Sigmoid colon (tissue), 6 donors: ENCODE measurements at regions not wholly inside any gene's neighbourhood (a gene's known extent, or its start where the extent isn't known, plus 50 kb on each side); places are given as distances from the start of the nearest gene placed in this dataset.

Experiments used
- DNase-seq: peaks from one replicate; pipeline ENCODE4 v3.0.0-alpha.2; 2019
- H3K27ac ChIP-seq, 4 donors: fragments of 200-600 bp; sonication (generic); one replicate each; pipeline ENCODE4 v1.5.1; 2016 to 2019; ENCODE audit warnings: mild to moderate bottlenecking in 1 of 4
- H3K27me3 ChIP-seq, 3 donors: fragments of 200-600 bp; sonication (generic); one replicate each; pipeline ENCODE4 v1.5.1; 2019; ENCODE audit warnings: mild to moderate bottlenecking in 1 of 3
- H3K36me3 ChIP-seq, 4 donors: fragments of 200-600 bp; sonication (generic); one replicate each; pipeline ENCODE4 v1.5.1; 2016 to 2019
- H3K4me1 ChIP-seq, 4 donors: fragments of 200-600 bp; sonication (generic); one replicate each; pipeline ENCODE4 v1.5.1; 2017 to 2019
- H3K4me3 ChIP-seq, 4 donors: fragments of 200-600 bp; sonication (generic); one replicate each; pipeline ENCODE4 v1.5.1; 2017 to 2019; ENCODE audit warnings: mild to moderate bottlenecking in 2 of 4, moderate library complexity in 1 of 4
- H3K9me3 ChIP-seq, 4 donors: fragments of 200-600 bp in 3 of 4; sonication (generic) in 3 of 4; one replicate each; pipeline versions ENCODE4 v1.5.1 to v1.6.1; 2013 to 2019
- EP300 ChIP-seq, 4 donors: sonication (generic); formaldehyde crosslinking; IDR thresholded peaks; one replicate each; pipeline ENCODE4 v1.6.1; 2017; ENCODE audit warnings: antibody characterized with exemption in 4 of 4
- POLR2A ChIP-seq, 2 donors: fragments of 450-650 bp; IDR thresholded peaks; one replicate each; pipeline ENCODE4 v1.6.1; 2016; ENCODE audit warnings: antibody characterized with exemption in 2 of 2, mild to moderate bottlenecking in 2 of 2, moderate library complexity in 2 of 2
- POLR2AphosphoS5 ChIP-seq, 4 donors: sonication (generic); formaldehyde crosslinking; IDR thresholded peaks; one replicate each; pipeline ENCODE4 v1.6.1; 2017; ENCODE audit warnings: antibody characterized with exemption in 4 of 4
- WGBS, 2 donors: extraction: QIAGEN DNeasy Blood & Tissue Kit; methylation state at CpG; one replicate each; pipeline ENCODE4 v1.1.7; 2013; 5-methylcytosine and 5-hydroxymethylcytosine counted together
- intact Hi-C: fragments of 100-400 bp; cut with DNase I; formaldehyde crosslinking; loops from one replicate; pipeline ENCODE4 v1.15.1; 2023
- TF ChIP-seq, protein P1 (sequence below), 4 experiments: fragments of 450-650 bp in 3 of 4; fragments of 200-600 bp in 1 of 4; IDR thresholded peaks; one replicate each; pipeline ENCODE4 v1.5.1; 2016 to 2019; ENCODE audit warnings: antibody characterized with exemption in 4 of 4, mild to moderate bottlenecking in 3 of 4, moderate library complexity in 2 of 4
- donor health status: healthy with polysubstance abuse.
- donor health status: healthy.

DNA sequence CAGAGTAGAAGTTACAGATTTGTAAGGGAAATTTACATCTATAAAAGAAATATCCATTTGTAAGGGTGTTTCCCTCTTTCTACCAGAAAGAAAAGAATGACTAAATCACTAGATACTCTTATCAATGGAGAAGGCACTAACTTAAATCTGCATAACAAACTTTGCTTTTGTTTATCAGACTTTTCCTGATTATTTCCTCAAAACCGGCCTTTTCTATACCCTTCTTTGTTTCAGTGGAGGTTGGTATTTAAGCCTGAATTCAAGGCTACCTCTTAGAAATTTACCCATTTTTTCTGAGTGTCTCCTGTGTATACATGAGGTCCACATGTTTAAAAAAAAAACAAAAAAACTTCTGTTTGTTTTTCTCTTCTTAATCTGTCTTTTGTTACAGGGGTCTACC lies 80.4 kb upstream of the GRPR start:
- no peak for DNase-seq
- Histone ChIP-seq H3K4me3 (no peak overlapping the region), H3K27me3 (no peaks in the 10 kb centered on the region), H3K36me3 (no peaks in the 10 kb centered on the region), H3K27ac (no peak overlapping the region), H3K4me1 (no peaks in the 10 kb centered on the region), H3K9me3 (no peaks in the 10 kb centered on the region)
- intact Hi-C loops: no loop called here
- WGBS, 2 donors: 76 to 83% methylated on average over 1 of the region's 1 CpG
- no peak for TF ChIP-seq POLR2A (IDR thresholded peaks at IDR 0.05)
- no peak for TF ChIP-seq POLR2AphosphoS5 (IDR thresholded peaks at IDR 0.05)
- TF ChIP-seq, protein P1, sequence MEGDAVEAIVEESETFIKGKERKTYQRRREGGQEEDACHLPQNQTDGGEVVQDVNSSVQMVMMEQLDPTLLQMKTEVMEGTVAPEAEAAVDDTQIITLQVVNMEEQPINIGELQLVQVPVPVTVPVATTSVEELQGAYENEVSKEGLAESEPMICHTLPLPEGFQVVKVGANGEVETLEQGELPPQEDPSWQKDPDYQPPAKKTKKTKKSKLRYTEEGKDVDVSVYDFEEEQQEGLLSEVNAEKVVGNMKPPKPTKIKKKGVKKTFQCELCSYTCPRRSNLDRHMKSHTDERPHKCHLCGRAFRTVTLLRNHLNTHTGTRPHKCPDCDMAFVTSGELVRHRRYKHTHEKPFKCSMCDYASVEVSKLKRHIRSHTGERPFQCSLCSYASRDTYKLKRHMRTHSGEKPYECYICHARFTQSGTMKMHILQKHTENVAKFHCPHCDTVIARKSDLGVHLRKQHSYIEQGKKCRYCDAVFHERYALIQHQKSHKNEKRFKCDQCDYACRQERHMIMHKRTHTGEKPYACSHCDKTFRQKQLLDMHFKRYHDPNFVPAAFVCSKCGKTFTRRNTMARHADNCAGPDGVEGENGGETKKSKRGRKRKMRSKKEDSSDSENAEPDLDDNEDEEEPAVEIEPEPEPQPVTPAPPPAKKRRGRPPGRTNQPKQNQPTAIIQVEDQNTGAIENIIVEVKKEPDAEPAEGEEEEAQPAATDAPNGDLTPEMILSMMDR (IDR thresholded peaks at IDR 0.05): no peak
- no peak for TF ChIP-seq EP300 (IDR thresholded peaks at IDR 0.05)

DNA sequence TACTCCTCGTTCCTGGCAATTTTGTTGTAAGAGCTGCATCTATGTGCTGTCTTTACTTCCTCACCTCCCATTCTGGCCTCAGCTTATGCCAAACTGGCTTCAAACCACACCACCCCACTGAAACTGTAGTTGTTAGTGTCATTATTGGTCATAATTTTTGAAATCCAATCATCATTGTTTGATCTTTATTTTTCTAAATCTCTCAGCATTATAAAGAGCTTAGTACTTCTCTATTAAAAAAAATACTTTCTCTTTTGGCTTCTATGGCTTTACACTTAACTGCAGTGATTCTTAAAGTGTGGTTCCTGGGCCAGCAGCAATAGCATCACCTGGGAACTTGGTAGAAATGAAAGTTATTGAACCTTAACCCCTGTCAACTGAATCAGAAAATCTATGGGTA lies 83.5 kb upstream of the GRPR start:
- H3K27me3 ChIP-seq: no peaks in the 10 kb centered on the region
- no peaks in the 10 kb centered on the region for H3K9me3 ChIP-seq
- intact Hi-C loops: no loop called here
- TF ChIP-seq, protein P1 (IDR thresholded peaks at IDR 0.05): no peak
- TF ChIP-seq POLR2AphosphoS5 (IDR thresholded peaks at IDR 0.05): no peak
- no peak for TF ChIP-seq EP300 (IDR thresholded peaks at IDR 0.05)
- no peak for TF ChIP-seq POLR2A (IDR thresholded peaks at IDR 0.05)
- no peak overlapping the region for H3K27ac ChIP-seq
- no peaks in the 10 kb centered on the region for H3K4me1 ChIP-seq
- H3K4me3 ChIP-seq: no peak overlapping the region
- no peak for DNase-seq
- no peaks in the 10 kb centered on the region for H3K36me3 ChIP-seq
- 81 to 86% methylated on average over 1 of the region's 1 CpG for WGBS, 2 donors

DNA sequence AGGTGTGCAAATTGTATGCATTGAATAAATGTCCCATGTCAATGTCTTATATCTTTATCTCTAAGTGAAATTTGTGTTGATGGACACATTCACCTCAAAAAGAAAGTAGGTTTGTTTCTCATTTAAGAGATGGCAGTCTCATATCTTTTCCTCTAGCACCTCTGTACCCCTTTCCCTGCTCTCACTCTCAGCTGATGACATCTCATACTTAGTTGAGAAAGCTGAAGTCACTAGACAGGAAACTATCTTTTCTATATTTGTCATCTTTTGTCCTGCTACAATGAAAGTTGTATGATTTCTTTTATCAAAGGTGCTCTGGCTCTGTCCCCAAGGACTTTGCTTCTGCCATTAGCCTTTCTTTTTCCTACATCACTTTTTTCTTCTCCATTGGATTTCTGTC lies 84.0 kb upstream of the GRPR start:
- TF ChIP-seq POLR2A (IDR thresholded peaks at IDR 0.05) (no peak), POLR2AphosphoS5 (IDR thresholded peaks at IDR 0.05) (no peak), EP300 (IDR thresholded peaks at IDR 0.05) (no peak)
- TF ChIP-seq, protein P1 (IDR thresholded peaks at IDR 0.05): no peak
- intact Hi-C loops: no loop called here
- H3K9me3 ChIP-seq: no peaks in the 10 kb centered on the region
- no peak overlapping the region for H3K4me3 ChIP-seq
- H3K27me3 ChIP-seq: no peaks in the 10 kb centered on the region
- H3K4me1 ChIP-seq: no peaks in the 10 kb centered on the region
- no peak for DNase-seq
- H3K36me3 ChIP-seq: no peaks in the 10 kb centered on the region
- no peak overlapping the region for H3K27ac ChIP-seq

DNA sequence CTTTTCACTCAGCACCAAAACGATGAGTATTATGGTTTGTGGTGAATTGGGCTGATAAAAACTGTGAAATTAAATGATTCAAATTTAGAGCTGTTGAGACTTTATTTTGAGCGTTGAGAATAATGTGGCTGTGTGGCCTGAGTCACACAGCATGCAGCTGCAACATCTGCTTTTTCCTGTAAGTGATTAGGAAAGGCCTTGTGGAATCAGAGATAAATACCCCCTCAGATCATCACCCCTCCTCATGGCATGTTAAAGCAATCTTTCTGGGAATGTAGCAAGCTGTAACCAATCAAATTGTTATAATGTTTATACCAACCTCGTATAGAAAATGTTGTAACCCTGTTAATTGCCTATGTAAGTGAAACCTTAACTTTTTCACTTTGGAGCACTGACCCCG lies 90.0 kb upstream of the GRPR start:
- peaks cover 0 to 3% (median 0%) of the 10 kb centered on the region in 3 donors for H3K27me3 ChIP-seq
- no peak overlapping the region for H3K4me3 ChIP-seq
- H3K9me3 ChIP-seq: no peaks in the 10 kb centered on the region
- no peak overlapping the region for H3K27ac ChIP-seq
- 35 to 44% methylated on average over 4 of the region's 4 CpGs for WGBS, 2 donors
- DNase-seq: no peak
- no peaks in the 10 kb centered on the region for H3K4me1 ChIP-seq
- no peak for TF ChIP-seq EP300 (IDR thresholded peaks at IDR 0.05)
- no peak for TF ChIP-seq POLR2AphosphoS5 (IDR thresholded peaks at IDR 0.05)
- TF ChIP-seq POLR2A (IDR thresholded peaks at IDR 0.05): no peak
- TF ChIP-seq, protein P1 (IDR thresholded peaks at IDR 0.05): no peak
- H3K36me3 ChIP-seq: no peaks in the 10 kb centered on the region
- intact Hi-C loops: no loop called here

DNA sequence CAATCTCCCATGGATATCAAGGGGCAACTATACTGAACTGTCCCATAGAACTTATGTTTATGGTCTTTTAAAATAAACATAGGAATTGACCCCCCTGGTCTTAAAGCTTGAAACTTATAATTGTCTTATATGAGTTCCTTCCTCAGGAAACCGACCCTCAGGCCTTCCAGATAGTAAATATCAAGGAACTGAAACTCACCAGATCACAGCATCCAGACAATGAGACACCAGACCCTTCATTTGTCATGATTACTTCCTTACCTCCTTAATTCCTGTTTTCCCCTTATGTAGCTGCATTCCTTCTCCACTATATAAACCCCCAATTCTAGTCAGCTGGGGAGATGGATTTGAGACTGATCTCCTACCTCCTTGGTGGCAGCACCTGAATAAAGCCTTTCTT lies 94.8 kb upstream of the GRPR start:
- Histone ChIP-seq H3K27ac (no peak overlapping the region), H3K4me1 (no peaks in the 10 kb centered on the region), H3K9me3 (no peaks in the 10 kb centered on the region), H3K36me3 (no peaks in the 10 kb centered on the region), H3K4me3 (no peak overlapping the region), H3K27me3 (peaks cover 0 to 3% (median 0%) of the 10 kb centered on the region in 3 donors)
- DNase-seq: no peak
- WGBS, 2 donors: 58 to 79% methylated on average over 1 of the region's 1 CpG
- intact Hi-C loops: no loop called here
- no peak for TF ChIP-seq POLR2AphosphoS5 (IDR thresholded peaks at IDR 0.05)
- TF ChIP-seq POLR2A (IDR thresholded peaks at IDR 0.05): no peak
- TF ChIP-seq, protein P1 (IDR thresholded peaks at IDR 0.05): no peak
- TF ChIP-seq EP300 (IDR thresholded peaks at IDR 0.05): no peak
